IgD-negative memory B cell (primary cell): ENCODE measurements at regions not wholly inside any gene's neighbourhood (a gene's known extent, or its start where the extent isn't known, plus 50 kb on each side); places are given as distances from the start of the nearest gene placed in this dataset.
A peak's percentile ranks its signal among the peaks of the same experiment; 100 is the strongest.
"Not testable (repeated sequence)": the region's sequence is repeated elsewhere in the genome, so short reads cannot be mapped to it uniquely, and the experiment has no call there.

ENCODE experiments used
- H3K27ac Mint-ChIP-seq, 3 donors: one replicate each; pipeline ENCODE4 v1.8.0; 2020 to 2022; ENCODE audit warnings: mild to moderate bottlenecking in 3 of 3, mixed read lengths in 3 of 3, moderate library complexity in 1 of 3
- H3K27me3 Mint-ChIP-seq: one replicate; pipeline ENCODE4 v1.8.0; 2021; ENCODE audit warnings: mixed read lengths
- H3K36me3 Mint-ChIP-seq: one replicate; pipeline ENCODE4 v1.8.0; 2020; ENCODE audit warnings: mild to moderate bottlenecking, mixed read lengths
- H3K4me1 Mint-ChIP-seq, 3 donors: one replicate each; pipeline ENCODE4 v1.8.0; 2020 to 2022; ENCODE audit warnings: mixed read lengths in 3 of 3, mild to moderate bottlenecking in 1 of 3
- H3K4me3 Mint-ChIP-seq, 4 donors: one replicate each; pipeline ENCODE4 v1.8.0; 2020 to 2022; ENCODE audit warnings: mild to moderate bottlenecking in 4 of 4, mixed read lengths in 4 of 4, moderate library complexity in 3 of 4
- H3K9me3 Mint-ChIP-seq, 3 donors: one replicate each; pipeline ENCODE4 v1.8.0; 2020 to 2021; ENCODE audit warnings: mixed read lengths in 3 of 3, mild to moderate bottlenecking in 1 of 3

GRCh38 chr2:8370258-8370802, 311.5 kb upstream of the ID2 start:
- H3K4me1 Mint-ChIP-seq = no peaks in the 10 kb centered on the region
- H3K9me3 Mint-ChIP-seq = peaks cover 0 to 6% (median 4%) of the 10 kb centered on the region in 3 donors
- H3K27ac Mint-ChIP-seq = no peak overlapping the region
- peaks cover 1% of the 10 kb centered on the region for H3K36me3 Mint-ChIP-seq
- H3K27me3 Mint-ChIP-seq = peaks cover 18% of the 10 kb centered on the region
- H3K4me3 Mint-ChIP-seq = no peak overlapping the region

GRCh38 chr2:8371653-8372052, 310.2 kb upstream of the ID2 start:
- H3K27me3 Mint-ChIP-seq = peaks cover 19% of the 10 kb centered on the region
- peaks cover 1% of the 10 kb centered on the region for H3K36me3 Mint-ChIP-seq
- no peaks in the 10 kb centered on the region for H3K4me1 Mint-ChIP-seq
- no peak overlapping the region for H3K4me3 Mint-ChIP-seq
- no peak overlapping the region for H3K27ac Mint-ChIP-seq
- H3K9me3 Mint-ChIP-seq = peaks cover 0 to 6% (median 4%) of the 10 kb centered on the region in 3 donors

- Mint-ChIP-seq H3K4me1 (peaks cover 1 to 5% (median 4%) of the 10 kb centered on the region in 3 donors), H3K4me3 (no peak overlapping the region), H3K36me3 (peaks cover 1% of the 10 kb centered on the region), H3K27me3 (peaks cover 42% of the 10 kb centered on the region), H3K27ac (no peak overlapping the region), H3K9me3 (peaks cover 0 to 6% (median 4%) of the 10 kb centered on the region in 3 donors)
Measured at GRCh38 chr2:8374782-8375181, 307.1 kb upstream of the ID2 start.

- Mint-ChIP-seq H3K27ac (no peak overlapping the region), H3K9me3 (peaks cover 0 to 6% (median 4%) of the 10 kb centered on the region in 3 donors), H3K4me3 (no peak overlapping the region), H3K27me3 (peaks cover 31% of the 10 kb centered on the region), H3K36me3 (peaks cover 1% of the 10 kb centered on the region), H3K4me1 (peaks cover 1 to 9% (median 5%) of the 10 kb centered on the region in 3 donors)
Measured at GRCh38 chr2:8376603-8377410, 305.0 kb upstream of the ID2 start.

GRCh38 chr2:8378016-8378810, 303.6 kb upstream of the ID2 start:
- H3K27me3 Mint-ChIP-seq = peaks cover 31% of the 10 kb centered on the region
- no peaks in the 10 kb centered on the region for H3K36me3 Mint-ChIP-seq
- no peak overlapping the region for H3K4me3 Mint-ChIP-seq
- H3K4me1 Mint-ChIP-seq = peaks cover 1 to 9% (median 5%) of the 10 kb centered on the region in 3 donors
- H3K27ac Mint-ChIP-seq = no peak overlapping the region
- H3K9me3 Mint-ChIP-seq = peaks cover 0 to 3% (median 2%) of the 10 kb centered on the region in 3 donors

GRCh38 chr2:8379128-8379527, 302.7 kb upstream of the ID2 start:
- Mint-ChIP-seq H3K4me3 (no peak overlapping the region), H3K27ac (no peak overlapping the region), H3K36me3 (no peaks in the 10 kb centered on the region)

GRCh38 chr2:8379549-8379948, 302.3 kb upstream of the ID2 start:
- Mint-ChIP-seq H3K4me3 (no peak overlapping the region), H3K4me1 (peaks cover 1 to 9% (median 5%) of the 10 kb centered on the region in 3 donors), H3K27ac (no peak overlapping the region), H3K27me3 (peaks cover 34% of the 10 kb centered on the region), H3K9me3 (no peaks in the 10 kb centered on the region), H3K36me3 (no peaks in the 10 kb centered on the region)

More at GRCh38 chr2:8379128-8379527, 302.7 kb upstream of the ID2 start:
- no peaks in the 10 kb centered on the region for H3K9me3 Mint-ChIP-seq
- peaks cover 30% of the 10 kb centered on the region for H3K27me3 Mint-ChIP-seq
- H3K4me1 Mint-ChIP-seq = peaks cover 1 to 9% (median 5%) of the 10 kb centered on the region in 3 donors

- H3K9me3 Mint-ChIP-seq = no peaks in the 10 kb centered on the region
- no peaks in the 10 kb centered on the region for H3K36me3 Mint-ChIP-seq
- no peak overlapping the region for H3K27ac Mint-ChIP-seq
- no peak overlapping the region for H3K4me3 Mint-ChIP-seq
- peaks cover 34% of the 10 kb centered on the region for H3K27me3 Mint-ChIP-seq
- H3K4me1 Mint-ChIP-seq = peaks cover 1 to 9% (median 5%) of the 10 kb centered on the region in 3 donors
Measured at GRCh38 chr2:8380026-8380425, 301.8 kb upstream of the ID2 start.

GRCh38 chr2:8380566-8380965, 301.3 kb upstream of the ID2 start:
- Mint-ChIP-seq H3K27me3 (peaks cover 38% of the 10 kb centered on the region), H3K27ac (no peak overlapping the region), H3K4me3 (no peak overlapping the region), H3K9me3 (no peaks in the 10 kb centered on the region), H3K36me3 (no peaks in the 10 kb centered on the region), H3K4me1 (peaks cover 1 to 9% (median 5%) of the 10 kb centered on the region in 3 donors)

- H3K36me3 Mint-ChIP-seq = no peaks in the 10 kb centered on the region
- H3K9me3 Mint-ChIP-seq = no peaks in the 10 kb centered on the region
- H3K4me3 Mint-ChIP-seq = no peak overlapping the region
- peaks cover 1 to 9% (median 5%) of the 10 kb centered on the region in 3 donors for H3K4me1 Mint-ChIP-seq
- H3K27ac Mint-ChIP-seq = no peak overlapping the region
- peaks cover 40% of the 10 kb centered on the region for H3K27me3 Mint-ChIP-seq
Measured at GRCh38 chr2:8382485-8382884, 299.4 kb upstream of the ID2 start.

- not testable (repeated sequence) for H3K4me1 Mint-ChIP-seq, H3K27ac Mint-ChIP-seq, H3K36me3 Mint-ChIP-seq, H3K9me3 Mint-ChIP-seq, H3K4me3 Mint-ChIP-seq
- H3K27me3 Mint-ChIP-seq = peaks cover 26% of the 10 kb centered on the region
Measured at GRCh38 chr2:8386748-8387147, 295.1 kb upstream of the ID2 start.

- Mint-ChIP-seq H3K4me3 (no peak overlapping the region), H3K36me3 (no peaks in the 10 kb centered on the region), H3K27me3 (peaks cover 22% of the 10 kb centered on the region), H3K4me1 (peaks cover 0 to 1% (median 0%) of the 10 kb centered on the region in 3 donors), H3K9me3 (peaks cover 0 to 2% (median 0%) of the 10 kb centered on the region in 3 donors), H3K27ac (no peak overlapping the region)
Measured at GRCh38 chr2:8388781-8389180, 293.1 kb upstream of the ID2 start.

GRCh38 chr2:8389431-8390108, 292.3 kb upstream of the ID2 start:
- H3K27ac Mint-ChIP-seq = peak overlapping the region in 1 of 3 donors; percentile 33
- peaks cover 0 to 1% (median 0%) of the 10 kb centered on the region in 3 donors for H3K4me1 Mint-ChIP-seq
- H3K27me3 Mint-ChIP-seq = peaks cover 18% of the 10 kb centered on the region
- H3K9me3 Mint-ChIP-seq = peaks cover 0 to 2% (median 0%) of the 10 kb centered on the region in 3 donors
- no peaks in the 10 kb centered on the region for H3K36me3 Mint-ChIP-seq
- H3K4me3 Mint-ChIP-seq = no peak overlapping the region

- no peaks in the 10 kb centered on the region for H3K36me3 Mint-ChIP-seq
- H3K4me1 Mint-ChIP-seq = peaks cover 0 to 1% (median 0%) of the 10 kb centered on the region in 3 donors
- no peak overlapping the region for H3K27ac Mint-ChIP-seq
- H3K27me3 Mint-ChIP-seq = peaks cover 8% of the 10 kb centered on the region
- H3K4me3 Mint-ChIP-seq = no peak overlapping the region
- H3K9me3 Mint-ChIP-seq = peaks cover 0 to 2% (median 0%) of the 10 kb centered on the region in 3 donors
Measured at GRCh38 chr2:8391126-8391525, 290.7 kb upstream of the ID2 start.
